Kidney epithelial cell (primary cell): ENCODE measurements at regions not wholly inside any gene's neighbourhood (a gene's known extent, or its start where the extent isn't known, plus 50 kb on each side); places are given as distances from the start of the nearest gene placed in this dataset.

Experiments used
- DNase-seq: peaks from one replicate; pipeline ENCODE4 v3.0.0-alpha.2; 2010; ENCODE audit warnings: low read depth
- H3K27me3 ChIP-seq: 2 replicates; pipeline ENCODE4 v1.6.0; 2011; ENCODE audit warnings: low read length; ENCODE audit not compliant: control insufficient read depth, insufficient read depth
- H3K36me3 ChIP-seq: 2 replicates; pipeline ENCODE4 v1.5.1; 2011; ENCODE audit warnings: low read length; ENCODE audit not compliant: control insufficient read depth, insufficient read depth
- H3K4me3 ChIP-seq: 2 replicates; pipeline ENCODE4 v1.5.1; 2011; ENCODE audit warnings: low read depth, mild to moderate bottlenecking, control low read depth, low read length
- CTCF ChIP-seq: IDR thresholded peaks from 2 replicates; pipeline ENCODE4 v1.5.1; 2011; ENCODE audit warnings: mild to moderate bottlenecking, moderate library complexity, low read length, control low read depth, inconsistent platforms; ENCODE audit not compliant: insufficient read depth, poor library complexity, severe bottlenecking

DNA sequence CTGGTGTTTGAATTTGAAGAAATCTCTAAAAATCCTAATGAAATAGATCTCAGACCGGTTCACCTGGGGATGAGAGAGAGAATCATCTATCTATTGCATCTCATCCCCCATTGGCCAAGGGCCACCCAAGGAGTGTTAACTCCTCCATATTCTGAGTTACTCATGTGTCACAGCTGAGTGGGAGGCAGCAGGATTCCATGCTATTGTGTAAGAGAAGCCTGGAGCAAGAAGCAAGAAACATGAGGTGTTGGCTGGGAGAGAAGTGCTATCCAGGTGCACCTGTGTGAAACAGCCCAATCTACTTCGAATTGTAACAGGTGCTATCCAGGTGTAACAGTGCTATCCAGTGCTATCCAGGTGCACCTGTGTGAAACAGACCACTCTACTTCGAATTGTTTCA, 150.3 kb upstream of the MAOA start:
- Histone ChIP-seq H3K4me3 (no peak overlapping the region), H3K27me3 (no peaks in the 10 kb centered on the region), H3K36me3 (no peaks in the 10 kb centered on the region)
- TF ChIP-seq CTCF: no peak
- DNase-seq: peak; percentile 12

DNA sequence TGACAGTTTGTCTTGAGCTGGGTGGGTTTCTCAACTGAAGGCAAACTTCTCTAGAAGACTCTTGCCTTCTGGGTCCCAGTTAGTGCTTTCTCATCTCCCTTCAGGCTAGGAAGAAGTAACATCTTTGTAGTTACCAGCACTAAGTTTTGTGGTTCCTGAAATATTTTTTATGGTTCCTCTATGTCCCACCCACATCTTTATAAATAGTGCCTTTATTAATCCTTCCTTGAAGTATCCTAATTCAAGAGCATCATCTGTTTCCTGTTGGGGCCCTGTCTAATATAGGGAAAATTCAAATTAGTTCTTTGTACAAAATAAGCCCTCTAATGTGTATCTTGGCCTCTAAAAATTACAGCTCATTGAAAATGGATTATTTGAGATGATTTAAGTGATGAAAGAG, 147.4 kb upstream of the MAOA start:
- no peak for TF ChIP-seq CTCF
- Histone ChIP-seq H3K36me3 (no peaks in the 10 kb centered on the region), H3K27me3 (no peaks in the 10 kb centered on the region), H3K4me3 (no peak overlapping the region)
- DNase-seq: no peak

GRCh38 chrX:43510209-43510608, 145.9 kb upstream of the MAOA start:
- H3K4me3 ChIP-seq: no peak overlapping the region
- no peak for TF ChIP-seq CTCF
- no peaks in the 10 kb centered on the region for H3K36me3 ChIP-seq

GRCh38 chrX:43513085-43513484, 143.0 kb upstream of the MAOA start:
- Histone ChIP-seq H3K27me3 (no peaks in the 10 kb centered on the region), H3K4me3 (no peak overlapping the region), H3K36me3 (no peaks in the 10 kb centered on the region)
- no peak for DNase-seq
- no peak for TF ChIP-seq CTCF

More at GRCh38 chrX:43510209-43510608, 145.9 kb upstream of the MAOA start:
- no peak for DNase-seq
- H3K27me3 ChIP-seq: no peaks in the 10 kb centered on the region

- H3K27me3 ChIP-seq: no peaks in the 10 kb centered on the region
- no peak for TF ChIP-seq CTCF
- H3K4me3 ChIP-seq: no peak overlapping the region
- no peaks in the 10 kb centered on the region for H3K36me3 ChIP-seq
- DNase-seq: no peak
Measured at GRCh38 chrX:43514820-43515219, 141.3 kb upstream of the MAOA start.

DNA sequence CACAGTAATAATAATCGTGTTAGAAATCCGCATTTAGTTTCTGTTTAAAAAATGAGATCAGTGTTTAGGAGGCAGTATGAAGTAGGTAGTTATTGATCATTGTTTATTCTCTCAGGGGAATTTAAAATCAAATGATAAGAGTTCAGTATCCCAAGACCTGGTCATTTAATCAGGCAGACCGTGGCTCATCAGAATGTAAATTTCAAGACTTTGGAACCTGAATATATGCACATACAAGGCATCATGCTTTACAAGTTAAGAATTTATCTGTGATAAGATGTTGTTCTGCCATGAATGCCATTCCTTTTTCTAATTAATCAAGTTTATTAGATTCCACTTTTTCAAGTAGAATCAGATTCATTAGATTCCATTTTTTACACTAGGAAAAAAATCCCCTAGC, 133.5 kb upstream of the MAOA start:
- no peak for DNase-seq
- H3K27me3 ChIP-seq: no peaks in the 10 kb centered on the region
- no peak for TF ChIP-seq CTCF
- no peaks in the 10 kb centered on the region for H3K36me3 ChIP-seq
- H3K4me3 ChIP-seq: no peak overlapping the region
